Suppressor macrophage (primary cell): ENCODE measurements at regions not wholly inside any gene's neighbourhood (a gene's known extent, or its start where the extent isn't known, plus 50 kb on each side); places are given as distances from the start of the nearest gene placed in this dataset.
"Not testable (repeated sequence)": the region's sequence is repeated elsewhere in the genome, so short reads cannot be mapped to it uniquely, and the experiment has no call there.

Source experiments
- DNase-seq, 4 experiments: peaks; one replicate each; pipeline ENCODE4 v3.0.0-alpha.2; 2020 to 2022

- peak in 1 of 4 experiments; percentile 33 for DNase-seq
Observed at GRCh38 chr5:89330140-89330539, 447.2 kb upstream of the MEF2C start.

GRCh38 chr5:89327608-89328007, 444.6 kb upstream of the MEF2C start:
- DNase-seq, result no peak

GRCh38 chr5:89324990-89325389, 442.0 kb upstream of the MEF2C start:
- DNase-seq, result peak in 3 of 4 experiments; percentile 40 to 77 (median 65)

GRCh38 chr5:89320421-89321277, 437.7 kb upstream of the MEF2C start:
- DNase-seq, result no peak

- not testable (repeated sequence) for DNase-seq
Observed at GRCh38 chr5:89317838-89318237, 434.9 kb upstream of the MEF2C start.

- DNase-seq, result no peak
Observed at GRCh38 chr5:89315286-89316100, 432.5 kb upstream of the MEF2C start.

GRCh38 chr5:89313804-89314588, 431.0 kb upstream of the MEF2C start:
- peak; percentile 29 to 71 (median 42) for DNase-seq

- no peak for DNase-seq
Observed at GRCh38 chr5:89313044-89313443, 430.1 kb upstream of the MEF2C start.

- no peak for DNase-seq
Observed at GRCh38 chr5:89309268-89309667, 426.3 kb upstream of the MEF2C start.

GRCh38 chr5:89308606-89309040, 425.6 kb upstream of the MEF2C start:
- DNase-seq, result no peak

GRCh38 chr5:89307972-89308371, 425.0 kb upstream of the MEF2C start:
- DNase-seq, result no peak

- not testable (repeated sequence) for DNase-seq
Observed at GRCh38 chr5:89307141-89307540, 424.2 kb upstream of the MEF2C start.

GRCh38 chr5:89303033-89303480, 420.1 kb upstream of the MEF2C start:
- peak; percentile 55 to 87 (median 73) for DNase-seq

GRCh38 chr5:89302102-89302891, 419.3 kb upstream of the MEF2C start:
- peak in 3 of 4 experiments; percentile 56 to 69 (median 58) for DNase-seq

GRCh38 chr5:89301321-89302025, 418.5 kb upstream of the MEF2C start:
- DNase-seq, result peak; percentile 29 to 55 (median 40)

GRCh38 chr5:89300426-89300970, 417.5 kb upstream of the MEF2C start:
- DNase-seq, result peak in 2 of 4 experiments; percentile 53 to 57

- DNase-seq, result no peak
Observed at GRCh38 chr5:89299998-89300397, 417.0 kb upstream of the MEF2C start.

GRCh38 chr5:89297066-89297465, 414.1 kb upstream of the MEF2C start:
- peak in 2 of 4 experiments; percentile 6 to 54 for DNase-seq

- peak; percentile 66 to 93 (median 86) for DNase-seq
Observed at GRCh38 chr5:89293810-89294209, 410.8 kb upstream of the MEF2C start.

- no peak for DNase-seq
Observed at GRCh38 chr5:89292487-89292886, 409.5 kb upstream of the MEF2C start.

GRCh38 chr5:89289604-89290003, 406.6 kb upstream of the MEF2C start:
- no peak for DNase-seq
